Astrocyte (in vitro differentiated cells and primary cell): ENCODE measurements at regions not wholly inside any gene's neighbourhood (a gene's known extent, or its start where the extent isn't known, plus 50 kb on each side); places are given as distances from the start of the nearest gene placed in this dataset.

Experiments
- DNase-seq: peaks from one replicate; pipeline ENCODE4 v3.0.0-alpha.2; 2010; ENCODE audit warnings: low read depth
- FAIRE-seq: peaks from 2 replicates; lab custom pipeline; 2011; peaks lifted over from hg19 to GRCh38; lab: Jason Lieb, UNC
- H2AFZ ChIP-seq: 2 replicates; pipeline ENCODE4 v1.6.0; 2012; ENCODE audit warnings: low read depth, low read length, inconsistent platforms
- H3K27ac ChIP-seq: 2 replicates; pipeline ENCODE4 v1.5.1; 2011; ENCODE audit warnings: low read depth, low read length, inconsistent platforms
- H3K27me3 ChIP-seq: 2 replicates; pipeline ENCODE4 v1.6.0; 2011; ENCODE audit warnings: low read length, inconsistent platforms; ENCODE audit not compliant: insufficient read depth
- H3K36me3 ChIP-seq: 2 replicates; pipeline ENCODE4 v1.5.1; 2011; ENCODE audit warnings: low read length, inconsistent platforms; ENCODE audit not compliant: insufficient read depth
- H3K4me1 ChIP-seq: 2 replicates; pipeline ENCODE4 v1.5.1; 2011; ENCODE audit warnings: low read length, inconsistent platforms; ENCODE audit not compliant: insufficient read depth
- H3K4me2 ChIP-seq: 2 replicates; pipeline ENCODE4 v1.6.0; 2012; ENCODE audit warnings: low read length, inconsistent platforms
- H3K4me3 ChIP-seq: 2 replicates; pipeline ENCODE4 v1.5.1; 2011; ENCODE audit warnings: low read depth, mild to moderate bottlenecking, low read length, inconsistent platforms; ENCODE audit not compliant: insufficient read depth
- H3K79me2 ChIP-seq: 2 replicates; pipeline ENCODE4 v1.6.0; 2012; ENCODE audit warnings: mild to moderate bottlenecking, low read length, inconsistent platforms; ENCODE audit not compliant: insufficient read depth
- H3K9ac ChIP-seq: 2 replicates; pipeline ENCODE4 v1.6.0; 2012; ENCODE audit warnings: mild to moderate bottlenecking, low read length, inconsistent platforms
- H3K9me3 ChIP-seq: 2 replicates; pipeline ENCODE4 v1.5.1; 2012; ENCODE audit warnings: low read depth, mild to moderate bottlenecking, low read length, inconsistent platforms; ENCODE audit not compliant: insufficient read depth
- H4K20me1 ChIP-seq: 2 replicates; pipeline ENCODE4 v1.6.0; 2012; ENCODE audit warnings: low read length, inconsistent platforms; ENCODE audit not compliant: insufficient read depth
- H3K27ac Mint-ChIP-seq: one replicate; pipeline ENCODE4 v1.8.0; 2021; ENCODE audit warnings: mild to moderate bottlenecking, mixed read lengths; ENCODE audit not compliant: unreplicated experiment
- H3K27me3 Mint-ChIP-seq: one replicate; pipeline ENCODE4 v1.8.0; 2021; ENCODE audit warnings: low read depth, mixed read lengths; ENCODE audit not compliant: unreplicated experiment
- H3K36me3 Mint-ChIP-seq: one replicate; pipeline ENCODE4 v1.8.0; 2021; ENCODE audit warnings: low read depth, mixed read lengths; ENCODE audit not compliant: unreplicated experiment
- H3K4me1 Mint-ChIP-seq: one replicate; pipeline ENCODE4 v1.8.0; 2021; ENCODE audit warnings: low read depth, mixed read lengths; ENCODE audit not compliant: unreplicated experiment
- H3K4me3 Mint-ChIP-seq: one replicate; pipeline ENCODE4 v1.8.0; 2021; ENCODE audit warnings: mild to moderate bottlenecking, moderate library complexity, mixed read lengths; ENCODE audit not compliant: unreplicated experiment
- H3K9me3 Mint-ChIP-seq: one replicate; pipeline ENCODE4 v1.8.0; 2021; ENCODE audit warnings: mild to moderate bottlenecking, mixed read lengths; ENCODE audit not compliant: unreplicated experiment
- EZH2 ChIP-seq: IDR thresholded peaks from 2 replicates; pipeline ENCODE4 v1.6.1; 2012; ENCODE audit warnings: mild to moderate bottlenecking, low read length, inconsistent platforms; ENCODE audit not compliant: insufficient read depth
- TF ChIP-seq, protein P1 (sequence below): IDR thresholded peaks from 2 replicates; pipeline ENCODE4 v1.5.1; 2011; ENCODE audit warnings: low read depth, mild to moderate bottlenecking, inconsistent platforms, low read length, moderate library complexity; ENCODE audit not compliant: insufficient read depth

DNA sequence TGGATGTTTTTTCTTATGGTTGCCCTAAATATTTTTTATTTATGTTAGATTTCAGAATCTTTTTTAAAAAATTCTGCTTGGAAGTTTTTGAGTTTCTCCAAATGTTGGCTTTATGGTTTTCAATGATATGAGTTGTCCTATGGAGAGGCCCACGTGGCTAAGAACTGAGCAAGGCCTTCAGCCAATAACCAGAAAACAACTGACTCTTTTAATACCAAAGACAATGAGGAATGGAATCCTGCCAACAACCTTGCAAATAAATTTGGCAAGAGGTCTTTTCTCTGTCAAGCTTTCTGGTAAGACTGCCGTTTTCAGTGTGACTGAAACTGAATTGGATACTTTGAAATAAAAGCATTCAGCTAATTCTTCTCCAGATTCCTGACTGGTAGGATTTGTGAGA lies 1740.1 kb upstream of the WWC1 start:
- Histone ChIP-seq H3K27me3 (no peaks in the 10 kb centered on the region), H3K79me2 (no peaks in the 10 kb centered on the region), H3K4me3 (no peak overlapping the region), H3K9me3 (no peaks in the 10 kb centered on the region), H3K36me3 (no peaks in the 10 kb centered on the region), H3K9ac (no peak overlapping the region), H4K20me1 (no peaks in the 10 kb centered on the region), H2AFZ (no peak overlapping the region), H3K27ac (no peak overlapping the region), H3K4me2 (no peak overlapping the region), H3K4me1 (no peaks in the 10 kb centered on the region)
- H3K27ac Mint-ChIP-seq = no peak overlapping the region
- no peak for TF ChIP-seq EZH2
- peaks cover 2% of the 10 kb centered on the region for H3K9me3 Mint-ChIP-seq
- DNase-seq (no peak), FAIRE-seq (no peak)
- no peaks in the 10 kb centered on the region for H3K27me3 Mint-ChIP-seq
- H3K4me1 Mint-ChIP-seq = no peaks in the 10 kb centered on the region
- no peaks in the 10 kb centered on the region for H3K36me3 Mint-ChIP-seq
- no peak overlapping the region for H3K4me3 Mint-ChIP-seq

DNA sequence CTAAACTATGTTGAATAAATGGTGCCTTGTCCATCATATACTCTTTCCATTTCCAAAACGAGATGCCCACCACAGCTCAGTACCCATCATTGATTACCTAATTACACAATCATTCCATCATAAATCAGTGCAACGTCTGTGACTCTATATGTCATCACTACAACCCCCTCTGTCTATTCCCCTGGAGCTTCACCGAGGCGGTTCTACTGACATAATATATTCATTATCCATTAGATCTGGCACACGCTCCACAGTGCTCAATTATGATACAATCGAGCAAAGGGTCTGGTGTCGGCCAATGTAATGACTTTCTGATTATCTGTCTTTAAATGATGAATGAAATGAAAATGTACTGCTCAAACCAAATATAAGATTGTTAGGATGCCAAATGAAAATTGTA lies 1737.7 kb upstream of the WWC1 start:
- no peak overlapping the region for H3K9ac ChIP-seq
- H3K4me1 ChIP-seq = no peaks in the 10 kb centered on the region
- Mint-ChIP-seq H3K4me1 (no peaks in the 10 kb centered on the region), H3K36me3 (no peaks in the 10 kb centered on the region), H3K27ac (no peak overlapping the region), H3K9me3 (no peaks in the 10 kb centered on the region), H3K4me3 (no peak overlapping the region), H3K27me3 (no peaks in the 10 kb centered on the region)
- no peaks in the 10 kb centered on the region for H3K27me3 ChIP-seq
- H3K9me3 ChIP-seq = no peaks in the 10 kb centered on the region
- H3K36me3 ChIP-seq = no peaks in the 10 kb centered on the region
- H3K4me2 ChIP-seq = no peak overlapping the region
- FAIRE-seq (no peak), DNase-seq (no peak)
- H4K20me1 ChIP-seq = no peaks in the 10 kb centered on the region
- H3K4me3 ChIP-seq = no peak overlapping the region
- TF ChIP-seq, protein P1, sequence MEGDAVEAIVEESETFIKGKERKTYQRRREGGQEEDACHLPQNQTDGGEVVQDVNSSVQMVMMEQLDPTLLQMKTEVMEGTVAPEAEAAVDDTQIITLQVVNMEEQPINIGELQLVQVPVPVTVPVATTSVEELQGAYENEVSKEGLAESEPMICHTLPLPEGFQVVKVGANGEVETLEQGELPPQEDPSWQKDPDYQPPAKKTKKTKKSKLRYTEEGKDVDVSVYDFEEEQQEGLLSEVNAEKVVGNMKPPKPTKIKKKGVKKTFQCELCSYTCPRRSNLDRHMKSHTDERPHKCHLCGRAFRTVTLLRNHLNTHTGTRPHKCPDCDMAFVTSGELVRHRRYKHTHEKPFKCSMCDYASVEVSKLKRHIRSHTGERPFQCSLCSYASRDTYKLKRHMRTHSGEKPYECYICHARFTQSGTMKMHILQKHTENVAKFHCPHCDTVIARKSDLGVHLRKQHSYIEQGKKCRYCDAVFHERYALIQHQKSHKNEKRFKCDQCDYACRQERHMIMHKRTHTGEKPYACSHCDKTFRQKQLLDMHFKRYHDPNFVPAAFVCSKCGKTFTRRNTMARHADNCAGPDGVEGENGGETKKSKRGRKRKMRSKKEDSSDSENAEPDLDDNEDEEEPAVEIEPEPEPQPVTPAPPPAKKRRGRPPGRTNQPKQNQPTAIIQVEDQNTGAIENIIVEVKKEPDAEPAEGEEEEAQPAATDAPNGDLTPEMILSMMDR = no peak
- TF ChIP-seq EZH2 = no peak
- H3K79me2 ChIP-seq = no peaks in the 10 kb centered on the region
- no peak overlapping the region for H3K27ac ChIP-seq
- H2AFZ ChIP-seq = no peak overlapping the region

DNA sequence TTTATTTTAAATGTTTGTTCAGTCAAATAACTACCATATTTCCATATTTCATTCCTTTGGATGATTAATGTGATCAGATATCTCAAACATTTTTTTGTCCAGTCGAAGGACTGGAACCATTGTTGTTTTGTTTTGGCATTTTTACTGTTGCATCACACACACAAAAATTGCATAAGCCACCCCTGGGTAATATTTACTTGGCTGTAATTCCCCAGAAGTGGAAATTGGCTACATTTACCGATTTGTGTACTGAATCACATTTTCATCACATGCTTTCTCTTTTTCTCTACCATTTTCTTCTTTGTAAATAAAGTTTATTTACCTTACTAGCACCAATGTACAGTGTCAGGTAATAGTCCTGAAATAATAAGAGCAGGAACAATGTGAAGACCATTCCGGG lies 1729.7 kb upstream of the WWC1 start:
- H3K9me3 ChIP-seq = no peaks in the 10 kb centered on the region
- no peak overlapping the region for H3K4me2 ChIP-seq
- H3K27me3 Mint-ChIP-seq = no peaks in the 10 kb centered on the region
- H3K27ac ChIP-seq = no peak overlapping the region
- no peaks in the 10 kb centered on the region for H3K4me1 ChIP-seq
- DNase-seq (no peak), FAIRE-seq (no peak)
- no peak overlapping the region for H2AFZ ChIP-seq
- H3K27ac Mint-ChIP-seq = no peak overlapping the region
- TF ChIP-seq, protein P1 = no peak
- no peak for TF ChIP-seq EZH2
- H3K4me3 Mint-ChIP-seq = no peak overlapping the region
- H4K20me1 ChIP-seq = no peaks in the 10 kb centered on the region
- H3K79me2 ChIP-seq = no peaks in the 10 kb centered on the region
- no peak overlapping the region for H3K9ac ChIP-seq
- H3K4me3 ChIP-seq = no peak overlapping the region
- H3K27me3 ChIP-seq = no peaks in the 10 kb centered on the region
- no peaks in the 10 kb centered on the region for H3K36me3 ChIP-seq
- H3K9me3 Mint-ChIP-seq = peaks cover 7% of the 10 kb centered on the region
- no peaks in the 10 kb centered on the region for H3K4me1 Mint-ChIP-seq
- H3K36me3 Mint-ChIP-seq = no peaks in the 10 kb centered on the region
